Loucy (cell line): ENCODE measurements at regions not wholly inside any gene's neighbourhood (a gene's known extent, or its start where the extent isn't known, plus 50 kb on each side); places are given as distances from the start of the nearest gene placed in this dataset.

ENCODE experiments used
- H2AFZ ChIP-seq: fragments of 200-600 bp; sonication (generic); 2 replicates; pipeline ENCODE4 v1.6.0; 2016; ENCODE audit warnings: antibody characterized with exemption, mild to moderate bottlenecking, low read length, moderate library complexity
- H3F3A ChIP-seq: fragments of 200-600 bp; 2 replicates; pipeline ENCODE4 v1.6.0; 2016; ENCODE audit warnings: antibody characterized with exemption, low read depth, mild to moderate bottlenecking
- H3K27me3 ChIP-seq: fragments of 200-600 bp; sonication (generic); 2 replicates; pipeline ENCODE4 v1.6.1; 2014; ENCODE audit warnings: low read length, mild to moderate bottlenecking; ENCODE audit not compliant: insufficient read depth, poor library complexity, severe bottlenecking
- H3K36me3 ChIP-seq: fragments of 200-600 bp; sonication (generic); 2 replicates; pipeline ENCODE4 v1.6.1; 2016; ENCODE audit warnings: low read length; ENCODE audit not compliant: insufficient read depth
- H3K4me1 ChIP-seq: fragments of 200-600 bp; sonication (generic); 2 replicates; pipeline ENCODE4 v1.5.1; 2014; ENCODE audit warnings: low read length, mild to moderate bottlenecking; ENCODE audit not compliant: insufficient read depth, poor library complexity, severe bottlenecking
- H3K4me2 ChIP-seq: fragments of 200-600 bp; sonication (generic); 2 replicates; pipeline ENCODE4 v1.6.0; 2014; ENCODE audit warnings: antibody characterized with exemption, low read length, low read depth, mild to moderate bottlenecking; ENCODE audit not compliant: poor library complexity, severe bottlenecking
- H3K4me3 ChIP-seq: fragments of 200-600 bp; sonication (generic); 2 replicates; pipeline ENCODE4 v1.5.1; 2014; ENCODE audit warnings: low read length, mild to moderate bottlenecking, mixed read lengths; ENCODE audit not compliant: poor library complexity, severe bottlenecking
- H3K79me2 ChIP-seq: fragments of 200-600 bp; sonication (generic); 2 replicates; pipeline ENCODE4 v1.6.1; 2014; ENCODE audit warnings: low read length; ENCODE audit not compliant: insufficient read depth
- H3K9ac ChIP-seq: fragments of 200-600 bp; sonication (generic); 2 replicates; pipeline ENCODE4 v1.6.0; 2014; ENCODE audit warnings: mild to moderate bottlenecking, low read depth, low read length, moderate library complexity; ENCODE audit not compliant: poor library complexity, severe bottlenecking
- H3K9me2 ChIP-seq: fragments of 200-600 bp; sonication (generic); replicated peaks from 2 replicates; pipeline ENCODE4 v1.6.1; 2016; ENCODE audit warnings: low read depth, low read length, mixed read lengths
- H3K9me3 ChIP-seq: fragments of 200-600 bp; sonication (generic); 2 replicates; pipeline ENCODE4 v1.6.1; 2014; ENCODE audit warnings: mild to moderate bottlenecking, antibody characterized with exemption, low read length, low read depth; ENCODE audit not compliant: insufficient read depth
- H4K20me1 ChIP-seq: fragments of 200-600 bp; sonication (generic); 2 replicates; pipeline ENCODE4 v1.6.0; 2014; ENCODE audit warnings: antibody characterized with exemption, low read length, mild to moderate bottlenecking; ENCODE audit not compliant: insufficient read depth, poor library complexity, severe bottlenecking
- CTCF ChIP-seq: fragments of 200-600 bp; sonication (generic); conservative IDR thresholded peaks from 2 replicates; pipeline ENCODE4 v1.5.1; 2014; ENCODE audit warnings: mild to moderate bottlenecking, antibody characterized with exemption, low read length
- EZH2phosphoT487 ChIP-seq: fragments of 200-600 bp; IDR thresholded peaks from 2 replicates; pipeline ENCODE4 v1.6.1; 2018; ENCODE audit warnings: antibody characterized with exemption, mild to moderate bottlenecking, moderate library complexity, borderline replicate concordance

- no peaks in the 10 kb centered on the region for H3F3A ChIP-seq
Observed at GRCh38 chr5:6190838-6191237, 187.5 kb downstream of the MED10 start.

GRCh38 chr5:6188976-6189375, 189.4 kb downstream of the MED10 start:
- no peaks in the 10 kb centered on the region for H3K9me2 ChIP-seq
- H3K4me2 ChIP-seq: no peak overlapping the region

More at GRCh38 chr5:6190838-6191237, 187.5 kb downstream of the MED10 start:
- H3K79me2 ChIP-seq: no peaks in the 10 kb centered on the region
- H3K4me2 ChIP-seq: no peak overlapping the region
- H4K20me1 ChIP-seq: no peaks in the 10 kb centered on the region
- H3K9me2 ChIP-seq: no peaks in the 10 kb centered on the region
- H2AFZ ChIP-seq: no peak overlapping the region
- H3K36me3 ChIP-seq: no peaks in the 10 kb centered on the region
- no peak for TF ChIP-seq EZH2phosphoT487
- no peak for TF ChIP-seq CTCF
- no peak overlapping the region for H3K4me3 ChIP-seq
- H3K4me1 ChIP-seq: no peaks in the 10 kb centered on the region
- no peaks in the 10 kb centered on the region for H3K9me3 ChIP-seq
- no peaks in the 10 kb centered on the region for H3K27me3 ChIP-seq
- no peak overlapping the region for H3K9ac ChIP-seq

GRCh38 chr5:6188344-6188743, 190.0 kb downstream of the MED10 start:
- Histone ChIP-seq H2AFZ (no peak overlapping the region), H3F3A (no peaks in the 10 kb centered on the region), H3K4me3 (no peak overlapping the region), H3K9me2 (no peaks in the 10 kb centered on the region), H3K27me3 (no peaks in the 10 kb centered on the region), H3K79me2 (no peaks in the 10 kb centered on the region), H3K4me2 (no peak overlapping the region), H3K4me1 (no peaks in the 10 kb centered on the region), H3K9ac (no peak overlapping the region), H3K9me3 (peaks cover 3% of the 10 kb centered on the region; the same call in 1 of the 2 replicates), H3K36me3 (no peaks in the 10 kb centered on the region), H4K20me1 (no peaks in the 10 kb centered on the region)
- TF ChIP-seq CTCF (no peak), EZH2phosphoT487 (no peak)

More at GRCh38 chr5:6188976-6189375, 189.4 kb downstream of the MED10 start:
- Histone ChIP-seq H3F3A (no peaks in the 10 kb centered on the region), H2AFZ (no peak overlapping the region), H3K27me3 (no peaks in the 10 kb centered on the region), H3K4me3 (no peak overlapping the region), H3K9me3 (peaks cover 2% of the 10 kb centered on the region; the same call in 1 of the 2 replicates), H4K20me1 (no peaks in the 10 kb centered on the region), H3K4me1 (no peaks in the 10 kb centered on the region), H3K9ac (no peak overlapping the region), H3K36me3 (no peaks in the 10 kb centered on the region), H3K79me2 (no peaks in the 10 kb centered on the region)
- no peak for TF ChIP-seq CTCF
- TF ChIP-seq EZH2phosphoT487: no peak
